ENCODE measurements at regions not wholly inside any gene's neighbourhood (a gene's known extent, or its start where the extent isn't known, plus 50 kb on each side); places are given as distances from the start of the nearest gene placed in this dataset.

DNA sequence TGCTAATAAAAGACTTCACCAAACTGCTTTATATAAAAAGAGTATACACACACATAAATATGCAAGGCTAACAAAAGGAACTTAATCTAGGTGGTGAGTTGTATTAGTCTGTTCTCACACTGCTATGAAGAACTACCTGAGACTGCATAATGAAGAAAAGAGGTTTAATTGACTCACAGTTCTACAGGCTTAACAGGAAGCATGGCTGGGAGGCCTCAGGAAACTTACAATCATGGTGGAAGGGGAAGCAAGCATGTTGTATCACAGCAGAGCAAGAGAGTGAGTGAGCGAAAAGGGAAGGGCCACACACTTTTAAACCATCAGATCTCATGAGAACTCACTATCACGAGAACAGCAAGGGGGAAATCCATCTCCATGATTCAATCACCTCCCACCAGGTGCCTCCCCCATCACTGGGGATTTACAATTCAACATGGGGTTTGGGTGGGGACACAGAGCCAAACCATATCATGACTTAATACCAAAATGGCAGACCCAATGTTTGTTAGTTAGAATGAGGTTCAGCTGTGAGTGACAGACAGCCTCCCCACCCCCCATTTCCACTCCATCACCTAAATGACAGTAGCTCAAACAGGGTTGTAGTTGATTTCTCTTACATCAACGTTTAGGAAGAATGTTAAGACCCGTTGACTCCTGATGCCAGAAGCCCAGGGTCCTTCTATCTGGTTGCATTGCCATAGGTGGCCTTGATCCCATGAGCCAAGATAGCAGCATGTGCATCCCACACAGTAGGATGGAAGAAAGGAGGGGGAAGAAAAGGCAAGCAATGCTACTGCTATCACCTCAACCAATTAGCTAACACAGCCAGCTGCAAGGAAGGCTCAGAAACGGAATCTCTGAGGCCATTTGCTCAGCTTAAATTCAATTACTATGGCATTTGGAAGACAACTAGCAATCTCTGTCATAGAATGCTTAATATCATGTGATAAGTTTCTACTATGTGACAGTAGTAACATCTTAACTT is 77.0 kb downstream of the CCDC71L start:
- TF ChIP-seq, protein P1, sequence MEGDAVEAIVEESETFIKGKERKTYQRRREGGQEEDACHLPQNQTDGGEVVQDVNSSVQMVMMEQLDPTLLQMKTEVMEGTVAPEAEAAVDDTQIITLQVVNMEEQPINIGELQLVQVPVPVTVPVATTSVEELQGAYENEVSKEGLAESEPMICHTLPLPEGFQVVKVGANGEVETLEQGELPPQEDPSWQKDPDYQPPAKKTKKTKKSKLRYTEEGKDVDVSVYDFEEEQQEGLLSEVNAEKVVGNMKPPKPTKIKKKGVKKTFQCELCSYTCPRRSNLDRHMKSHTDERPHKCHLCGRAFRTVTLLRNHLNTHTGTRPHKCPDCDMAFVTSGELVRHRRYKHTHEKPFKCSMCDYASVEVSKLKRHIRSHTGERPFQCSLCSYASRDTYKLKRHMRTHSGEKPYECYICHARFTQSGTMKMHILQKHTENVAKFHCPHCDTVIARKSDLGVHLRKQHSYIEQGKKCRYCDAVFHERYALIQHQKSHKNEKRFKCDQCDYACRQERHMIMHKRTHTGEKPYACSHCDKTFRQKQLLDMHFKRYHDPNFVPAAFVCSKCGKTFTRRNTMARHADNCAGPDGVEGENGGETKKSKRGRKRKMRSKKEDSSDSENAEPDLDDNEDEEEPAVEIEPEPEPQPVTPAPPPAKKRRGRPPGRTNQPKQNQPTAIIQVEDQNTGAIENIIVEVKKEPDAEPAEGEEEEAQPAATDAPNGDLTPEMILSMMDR (IDR thresholded peaks at IDR 0.05), result no peak
- TF ChIP-seq POLR2A (IDR thresholded peaks at IDR 0.05), result no peak
